ENCODE measurements at regions not wholly inside any gene's neighbourhood (a gene's known extent, or its start where the extent isn't known, plus 50 kb on each side); places are given as distances from the start of the nearest gene placed in this dataset.

DNA sequence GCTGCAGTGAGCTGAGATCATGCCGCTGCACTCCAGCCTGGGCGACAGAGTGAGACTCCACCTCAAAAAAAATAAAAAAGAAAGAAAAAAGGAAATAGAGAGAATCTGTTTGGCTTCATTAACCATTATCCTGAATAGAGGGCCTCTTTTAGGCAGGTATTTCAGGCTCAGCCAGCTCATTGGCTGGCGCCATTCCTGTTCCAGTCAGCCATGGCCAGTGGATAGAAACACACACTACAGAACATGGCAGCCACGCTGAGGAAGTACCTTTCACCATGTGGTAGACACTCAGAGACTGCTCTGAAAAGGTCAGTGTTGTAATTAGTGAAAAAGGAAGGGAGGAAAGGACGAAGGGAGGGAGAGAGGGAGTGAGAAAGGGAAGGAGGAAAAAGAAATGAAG, 340.0 kb upstream of the ACTBL2 start:
- TF ChIP-seq POLR2AphosphoS5 (IDR thresholded peaks at IDR 0.05), result no peak
- TF ChIP-seq, protein P1, sequence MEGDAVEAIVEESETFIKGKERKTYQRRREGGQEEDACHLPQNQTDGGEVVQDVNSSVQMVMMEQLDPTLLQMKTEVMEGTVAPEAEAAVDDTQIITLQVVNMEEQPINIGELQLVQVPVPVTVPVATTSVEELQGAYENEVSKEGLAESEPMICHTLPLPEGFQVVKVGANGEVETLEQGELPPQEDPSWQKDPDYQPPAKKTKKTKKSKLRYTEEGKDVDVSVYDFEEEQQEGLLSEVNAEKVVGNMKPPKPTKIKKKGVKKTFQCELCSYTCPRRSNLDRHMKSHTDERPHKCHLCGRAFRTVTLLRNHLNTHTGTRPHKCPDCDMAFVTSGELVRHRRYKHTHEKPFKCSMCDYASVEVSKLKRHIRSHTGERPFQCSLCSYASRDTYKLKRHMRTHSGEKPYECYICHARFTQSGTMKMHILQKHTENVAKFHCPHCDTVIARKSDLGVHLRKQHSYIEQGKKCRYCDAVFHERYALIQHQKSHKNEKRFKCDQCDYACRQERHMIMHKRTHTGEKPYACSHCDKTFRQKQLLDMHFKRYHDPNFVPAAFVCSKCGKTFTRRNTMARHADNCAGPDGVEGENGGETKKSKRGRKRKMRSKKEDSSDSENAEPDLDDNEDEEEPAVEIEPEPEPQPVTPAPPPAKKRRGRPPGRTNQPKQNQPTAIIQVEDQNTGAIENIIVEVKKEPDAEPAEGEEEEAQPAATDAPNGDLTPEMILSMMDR (IDR thresholded peaks at IDR 0.05), result no peak
- TF ChIP-seq POLR2A (IDR thresholded peaks at IDR 0.05), result no peak
- no peak for TF ChIP-seq EP300 (IDR thresholded peaks at IDR 0.05)

Measured in stomach (tissue), 4 donors.